ENCODE measurements at regions not wholly inside any gene's neighbourhood (a gene's known extent, or its start where the extent isn't known, plus 50 kb on each side); places are given as distances from the start of the nearest gene placed in this dataset.
"Not testable (repeated sequence)": the region's sequence is repeated elsewhere in the genome, so short reads cannot be mapped to it uniquely, and the experiment has no call there.

GRCh38 chr1:90396917-90397316 is 320.2 kb downstream of the BARHL2 start:
- DNase-seq = no peak

- DNase-seq = no peak
These were observed 322.9 kb downstream of the BARHL2 start for GRCh38 chr1:90394247-90394646.

- no peak for DNase-seq
These were observed 324.1 kb downstream of the BARHL2 start for GRCh38 chr1:90393025-90393424.

- no peak for DNase-seq
These were observed 326.0 kb downstream of the BARHL2 start for GRCh38 chr1:90391126-90391525.

- DNase-seq = no peak
These were observed 329.3 kb downstream of the BARHL2 start for GRCh38 chr1:90387805-90388204.

- DNase-seq = no peak
These were observed 330.0 kb downstream of the BARHL2 start for GRCh38 chr1:90386899-90387720.

GRCh38 chr1:90384193-90384592 is 332.9 kb downstream of the BARHL2 start:
- no peak for DNase-seq

- no peak for DNase-seq
These were observed 334.9 kb downstream of the BARHL2 start for GRCh38 chr1:90382161-90382560.

- no peak for DNase-seq
These were observed 335.5 kb downstream of the BARHL2 start for GRCh38 chr1:90381598-90381997.

- DNase-seq = no peak
These were observed 345.7 kb downstream of the BARHL2 start for GRCh38 chr1:90371448-90371813.

- DNase-seq = no peak
These were observed 346.2 kb downstream of the BARHL2 start for GRCh38 chr1:90370686-90371447.

- DNase-seq = no peak
These were observed 354.9 kb downstream of the BARHL2 start for GRCh38 chr1:90362163-90362562.

GRCh38 chr1:90361026-90361425 is 356.1 kb downstream of the BARHL2 start:
- DNase-seq = no peak

- no peak for DNase-seq
These were observed 357.1 kb downstream of the BARHL2 start for GRCh38 chr1:90359994-90360393.

- no peak for DNase-seq
These were observed 358.7 kb downstream of the BARHL2 start for GRCh38 chr1:90358448-90358847.

GRCh38 chr1:90357995-90358394 is 359.1 kb downstream of the BARHL2 start:
- DNase-seq = no peak

- DNase-seq = no peak
These were observed 360.1 kb downstream of the BARHL2 start for GRCh38 chr1:90356991-90357390.

GRCh38 chr1:90356101-90356500 is 361.0 kb downstream of the BARHL2 start:
- DNase-seq = no peak

- DNase-seq = no peak
These were observed 359.8 kb downstream of the ZNF326 start for GRCh38 chr1:90354704-90355103.

GRCh38 chr1:90351019-90351418 is 356.1 kb downstream of the ZNF326 start:
- no peak for DNase-seq

- DNase-seq = no peak
These were observed 354.6 kb downstream of the ZNF326 start for GRCh38 chr1:90349510-90349909.

- DNase-seq = no peak
These were observed 354.0 kb downstream of the ZNF326 start for GRCh38 chr1:90348934-90349333.

- not testable (repeated sequence) for DNase-seq
These were observed 353.5 kb downstream of the ZNF326 start for GRCh38 chr1:90348459-90348858.

GRCh38 chr1:90347366-90347765 is 352.5 kb downstream of the ZNF326 start:
- DNase-seq = no peak
